WTC11 (cell line): ENCODE measurements at regions not wholly inside any gene's neighbourhood (a gene's known extent, or its start where the extent isn't known, plus 50 kb on each side); places are given as distances from the start of the nearest gene placed in this dataset.

Source experiments
- ATAC-seq: fragments of 200-7000 bp; cut with Tn5 transposase; 2 replicates; pipeline ENCODE4 v1.10.0; 2021; ENCODE audit warnings: mild to moderate bottlenecking, moderate library complexity
- CTCF ChIA-PET: fragments of 300-600 bp; sonication (Branson Sonifier 250); formaldehyde crosslinking; loops from one replicate; lab custom pipeline; 2021; ENCODE audit warnings: antibody characterized with exemption; lab: Charles Lee
- POLR2A ChIA-PET: fragments of 350-600 bp; sonication (Branson Sonifier 250); formaldehyde crosslinking; loops from one replicate; lab custom pipeline; 2021; ENCODE audit warnings: antibody characterized with exemption; lab: Charles Lee
- DNase-seq: peaks from one replicate; pipeline ENCODE4 v3.0.0; 2021; ENCODE audit warnings: low spot score
- H3K27ac Mint-ChIP-seq: 2 replicates; pipeline ENCODE4 v1.8.0; 2021; ENCODE audit warnings: mixed read lengths
- H3K27me3 Mint-ChIP-seq: 2 replicates; pipeline ENCODE4 v1.8.0; 2021; ENCODE audit warnings: low read depth, mild to moderate bottlenecking, moderate library complexity, mixed read lengths
- H3K36me3 Mint-ChIP-seq: 2 replicates; pipeline ENCODE4 v1.8.0; 2021; ENCODE audit warnings: mixed read lengths
- H3K4me1 Mint-ChIP-seq: 2 replicates; pipeline ENCODE4 v1.8.0; 2022; ENCODE audit warnings: mixed read lengths
- H3K4me3 Mint-ChIP-seq: 2 replicates; pipeline ENCODE4 v1.8.0; 2021; ENCODE audit warnings: mild to moderate bottlenecking, moderate library complexity, mixed read lengths
- H3K9me3 Mint-ChIP-seq: 2 replicates; pipeline ENCODE4 v1.8.0; 2021; ENCODE audit warnings: mixed read lengths
- ESRRA ChIP-seq: sonication (generic); formaldehyde crosslinking; IDR thresholded peaks from 2 replicates; pipeline ENCODE4 v1.8.1; 2022; ENCODE audit warnings: mild to moderate bottlenecking, missing genetic modification reagents, borderline replicate concordance
- ETV6 ChIP-seq: sonication (generic); formaldehyde crosslinking; IDR thresholded peaks from 2 replicates; pipeline ENCODE4 v1.8.1; 2022; ENCODE audit warnings: mild to moderate bottlenecking, missing genetic modification reagents
- GRHL2 ChIP-seq: fragments of 250-450 bp; sonication (Bioruptor Pico); IDR thresholded peaks from 2 replicates; pipeline ENCODE4 v1.8.0; 2022; ENCODE audit warnings: mild to moderate bottlenecking, moderate library complexity; ENCODE audit not compliant: insufficient replicate concordance, severe bottlenecking
- HMGA2 ChIP-seq: fragments of 250-450 bp; sonication (Bioruptor Pico); IDR thresholded peaks from 2 replicates; pipeline ENCODE4 v1.4.0; 2021; ENCODE audit warnings: mild to moderate bottlenecking, moderate library complexity
- IRF2 ChIP-seq: sonication (generic); formaldehyde crosslinking; IDR thresholded peaks from 2 replicates; pipeline ENCODE4 v1.8.0; 2022; ENCODE audit warnings: low read depth, missing genetic modification reagents, borderline replicate concordance
- MYBL2 ChIP-seq: sonication (generic); formaldehyde crosslinking; IDR thresholded peaks from 2 replicates; pipeline ENCODE4 v1.8.1; 2023; ENCODE audit warnings: mild to moderate bottlenecking, moderate library complexity, missing genetic modification reagents
- NFYB ChIP-seq: sonication (generic); formaldehyde crosslinking; conservative IDR thresholded peaks from 2 replicates; pipeline ENCODE4 v1.8.0; 2022; ENCODE audit warnings: low read depth, missing genetic modification reagents
- ZNF396 ChIP-seq: fragments of 250-450 bp; sonication (Bioruptor Pico); IDR thresholded peaks from 2 replicates; pipeline ENCODE4 v1.8.0; 2021; ENCODE audit warnings: mild to moderate bottlenecking, moderate library complexity, borderline replicate concordance
- TF ChIP-seq, protein P1 (sequence below): sonication (generic); formaldehyde crosslinking; IDR thresholded peaks from 2 replicates; pipeline ENCODE4 v1.8.1; 2022; ENCODE audit warnings: low read depth, mild to moderate bottlenecking, moderate library complexity, missing genetic modification reagents, borderline replicate concordance
- TF ChIP-seq, protein P2 (sequence below): fragments of 250-450 bp; sonication (Bioruptor Pico); IDR thresholded peaks from 2 replicates; pipeline ENCODE4 v1.9.0; 2021; ENCODE audit warnings: moderate library complexity, mild to moderate bottlenecking, inconsistent platforms, borderline replicate concordance
- TF ChIP-seq, protein P3 (sequence below): sonication (generic); formaldehyde crosslinking; IDR thresholded peaks from 2 replicates; pipeline ENCODE4 v1.8.1; 2023; ENCODE audit warnings: mild to moderate bottlenecking, missing genetic modification reagents
- TF ChIP-seq, protein P4 (sequence below): sonication (generic); formaldehyde crosslinking; IDR thresholded peaks from 2 replicates; pipeline ENCODE4 v1.8.0; 2022; ENCODE audit warnings: missing genetic modification reagents
- TF ChIP-seq, protein P5 (sequence below): fragments of 250-450 bp; sonication (Bioruptor Pico); IDR thresholded peaks from 2 replicates; pipeline ENCODE4 v1.8.0; 2021; ENCODE audit warnings: mild to moderate bottlenecking
- TF ChIP-seq, protein P6 (sequence below): sonication (generic); formaldehyde crosslinking; IDR thresholded peaks from 2 replicates; pipeline ENCODE4 v1.8.1; 2023; ENCODE audit warnings: mild to moderate bottlenecking, moderate library complexity, missing genetic modification reagents
- TF ChIP-seq, protein P7 (sequence below): fragments of 250-450 bp; sonication (Bioruptor Pico); IDR thresholded peaks from 2 replicates; pipeline ENCODE4 v2.1.2; 2022; ENCODE audit warnings: mild to moderate bottlenecking, moderate library complexity
- TF ChIP-seq, protein P8 (sequence below): fragments of 250-450 bp; sonication (Bioruptor Pico); conservative IDR thresholded peaks from 2 replicates; pipeline ENCODE4 v1.9.0; 2021; ENCODE audit warnings: mild to moderate bottlenecking

DNA sequence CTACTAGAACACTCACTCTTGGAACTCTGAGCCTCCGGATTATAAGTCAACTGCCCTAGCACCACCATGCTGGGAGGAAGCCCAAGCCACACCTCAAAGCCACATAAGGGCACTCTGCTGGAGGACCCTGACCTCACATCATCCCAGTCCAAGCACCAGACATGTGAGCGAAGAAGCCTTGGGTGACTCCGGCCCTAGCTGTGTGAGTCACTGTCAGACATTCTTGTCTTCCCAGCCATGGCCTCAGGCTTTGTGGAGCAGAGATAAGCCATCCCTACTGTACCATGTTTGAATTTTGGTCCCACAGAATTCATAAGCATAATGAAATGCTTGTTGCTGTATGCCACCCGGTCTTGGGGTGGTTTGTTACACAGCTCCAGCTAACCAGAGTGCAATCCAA, 247.7 kb downstream of the SOD2 start (continued):
- TF ChIP-seq IRF2, result no peak
- TF ChIP-seq, all 79 proteins: peak for 0

DNA sequence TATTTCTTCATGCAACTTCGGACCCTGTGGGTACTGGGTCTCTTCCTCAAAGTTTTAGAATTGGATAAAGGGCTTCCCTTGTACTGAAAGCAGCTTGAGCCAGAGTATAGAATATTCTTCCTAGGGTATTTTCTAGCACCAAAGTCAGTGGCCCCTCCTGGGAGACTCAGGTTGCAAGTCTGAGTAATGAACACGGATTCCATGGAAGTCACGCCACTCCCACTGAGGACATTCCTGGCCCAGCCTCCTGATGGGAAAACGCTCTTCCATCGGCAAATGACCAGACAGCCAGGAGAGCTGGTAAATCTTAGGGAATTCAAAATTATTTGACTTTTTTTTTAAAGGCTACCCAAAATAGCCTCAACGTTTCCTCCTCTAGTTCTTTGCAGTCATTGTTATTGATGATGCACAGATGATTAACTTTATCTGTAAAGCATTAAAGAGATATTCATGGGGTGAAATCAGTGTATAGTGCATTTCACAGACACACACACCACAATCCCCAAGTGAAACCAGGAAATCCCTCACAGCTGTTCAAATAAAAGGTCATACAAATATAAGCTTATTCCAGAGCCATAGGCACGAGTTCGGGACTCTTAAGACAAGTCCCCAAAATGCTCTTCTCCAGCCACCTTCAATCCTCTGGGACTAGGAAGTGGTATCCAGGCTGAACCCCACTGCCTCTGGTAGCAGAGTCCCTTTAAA, 248.8 kb downstream of the SOD2 start:
- H3K27me3 Mint-ChIP-seq, result no peaks in the 10 kb centered on the region; the same call in none of the 2 replicates
- TF ChIP-seq NFYB (CRISPR knock-in tag), result no peak
- no peak for TF ChIP-seq MYBL2 (CRISPR knock-in tag)
- TF ChIP-seq, protein P1, sequence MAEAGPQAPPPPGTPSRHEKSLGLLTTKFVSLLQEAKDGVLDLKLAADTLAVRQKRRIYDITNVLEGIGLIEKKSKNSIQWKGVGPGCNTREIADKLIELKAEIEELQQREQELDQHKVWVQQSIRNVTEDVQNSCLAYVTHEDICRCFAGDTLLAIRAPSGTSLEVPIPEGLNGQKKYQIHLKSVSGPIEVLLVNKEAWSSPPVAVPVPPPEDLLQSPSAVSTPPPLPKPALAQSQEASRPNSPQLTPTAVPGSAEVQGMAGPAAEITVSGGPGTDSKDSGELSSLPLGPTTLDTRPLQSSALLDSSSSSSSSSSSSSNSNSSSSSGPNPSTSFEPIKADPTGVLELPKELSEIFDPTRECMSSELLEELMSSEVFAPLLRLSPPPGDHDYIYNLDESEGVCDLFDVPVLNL (CRISPR knock-in tag), result no peak
- no peak for TF ChIP-seq HMGA2 (CRISPR knock-in tag)
- TF ChIP-seq, protein P2, sequence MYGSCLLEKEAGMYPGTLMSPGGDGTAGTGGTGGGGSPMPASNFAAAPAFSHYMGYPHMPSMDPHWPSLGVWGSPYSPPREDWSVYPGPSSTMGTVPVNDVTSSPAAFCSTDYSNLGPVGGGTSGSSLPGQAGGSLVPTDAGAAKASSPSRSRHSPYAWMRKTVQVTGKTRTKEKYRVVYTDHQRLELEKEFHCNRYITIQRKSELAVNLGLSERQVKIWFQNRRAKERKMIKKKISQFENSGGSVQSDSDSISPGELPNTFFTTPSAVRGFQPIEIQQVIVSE (CRISPR knock-in tag), result no peak
- no peak for TF ChIP-seq ETV6
- TF ChIP-seq, protein P3, sequence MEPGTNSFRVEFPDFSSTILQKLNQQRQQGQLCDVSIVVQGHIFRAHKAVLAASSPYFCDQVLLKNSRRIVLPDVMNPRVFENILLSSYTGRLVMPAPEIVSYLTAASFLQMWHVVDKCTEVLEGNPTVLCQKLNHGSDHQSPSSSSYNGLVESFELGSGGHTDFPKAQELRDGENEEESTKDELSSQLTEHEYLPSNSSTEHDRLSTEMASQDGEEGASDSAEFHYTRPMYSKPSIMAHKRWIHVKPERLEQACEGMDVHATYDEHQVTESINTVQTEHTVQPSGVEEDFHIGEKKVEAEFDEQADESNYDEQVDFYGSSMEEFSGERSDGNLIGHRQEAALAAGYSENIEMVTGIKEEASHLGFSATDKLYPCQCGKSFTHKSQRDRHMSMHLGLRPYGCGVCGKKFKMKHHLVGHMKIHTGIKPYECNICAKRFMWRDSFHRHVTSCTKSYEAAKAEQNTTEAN (CRISPR knock-in tag), result no peak
- TF ChIP-seq, protein P4, sequence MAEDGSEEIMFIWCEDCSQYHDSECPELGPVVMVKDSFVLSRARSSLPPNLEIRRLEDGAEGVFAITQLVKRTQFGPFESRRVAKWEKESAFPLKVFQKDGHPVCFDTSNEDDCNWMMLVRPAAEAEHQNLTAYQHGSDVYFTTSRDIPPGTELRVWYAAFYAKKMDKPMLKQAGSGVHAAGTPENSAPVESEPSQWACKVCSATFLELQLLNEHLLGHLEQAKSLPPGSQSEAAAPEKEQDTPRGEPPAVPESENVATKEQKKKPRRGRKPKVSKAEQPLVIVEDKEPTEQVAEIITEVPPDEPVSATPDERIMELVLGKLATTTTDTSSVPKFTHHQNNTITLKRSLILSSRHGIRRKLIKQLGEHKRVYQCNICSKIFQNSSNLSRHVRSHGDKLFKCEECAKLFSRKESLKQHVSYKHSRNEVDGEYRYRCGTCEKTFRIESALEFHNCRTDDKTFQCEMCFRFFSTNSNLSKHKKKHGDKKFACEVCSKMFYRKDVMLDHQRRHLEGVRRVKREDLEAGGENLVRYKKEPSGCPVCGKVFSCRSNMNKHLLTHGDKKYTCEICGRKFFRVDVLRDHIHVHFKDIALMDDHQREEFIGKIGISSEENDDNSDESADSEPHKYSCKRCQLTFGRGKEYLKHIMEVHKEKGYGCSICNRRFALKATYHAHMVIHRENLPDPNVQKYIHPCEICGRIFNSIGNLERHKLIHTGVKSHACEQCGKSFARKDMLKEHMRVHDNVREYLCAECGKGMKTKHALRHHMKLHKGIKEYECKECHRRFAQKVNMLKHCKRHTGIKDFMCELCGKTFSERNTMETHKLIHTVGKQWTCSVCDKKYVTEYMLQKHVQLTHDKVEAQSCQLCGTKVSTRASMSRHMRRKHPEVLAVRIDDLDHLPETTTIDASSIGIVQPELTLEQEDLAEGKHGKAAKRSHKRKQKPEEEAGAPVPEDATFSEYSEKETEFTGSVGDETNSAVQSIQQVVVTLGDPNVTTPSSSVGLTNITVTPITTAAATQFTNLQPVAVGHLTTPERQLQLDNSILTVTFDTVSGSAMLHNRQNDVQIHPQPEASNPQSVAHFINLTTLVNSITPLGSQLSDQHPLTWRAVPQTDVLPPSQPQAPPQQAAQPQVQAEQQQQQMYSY (CRISPR knock-in tag), result no peak
- TF ChIP-seq, protein P5, sequence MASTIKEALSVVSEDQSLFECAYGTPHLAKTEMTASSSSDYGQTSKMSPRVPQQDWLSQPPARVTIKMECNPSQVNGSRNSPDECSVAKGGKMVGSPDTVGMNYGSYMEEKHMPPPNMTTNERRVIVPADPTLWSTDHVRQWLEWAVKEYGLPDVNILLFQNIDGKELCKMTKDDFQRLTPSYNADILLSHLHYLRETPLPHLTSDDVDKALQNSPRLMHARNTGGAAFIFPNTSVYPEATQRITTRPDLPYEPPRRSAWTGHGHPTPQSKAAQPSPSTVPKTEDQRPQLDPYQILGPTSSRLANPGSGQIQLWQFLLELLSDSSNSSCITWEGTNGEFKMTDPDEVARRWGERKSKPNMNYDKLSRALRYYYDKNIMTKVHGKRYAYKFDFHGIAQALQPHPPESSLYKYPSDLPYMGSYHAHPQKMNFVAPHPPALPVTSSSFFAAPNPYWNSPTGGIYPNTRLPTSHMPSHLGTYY (CRISPR knock-in tag), result no peak
- TF ChIP-seq, protein P6, sequence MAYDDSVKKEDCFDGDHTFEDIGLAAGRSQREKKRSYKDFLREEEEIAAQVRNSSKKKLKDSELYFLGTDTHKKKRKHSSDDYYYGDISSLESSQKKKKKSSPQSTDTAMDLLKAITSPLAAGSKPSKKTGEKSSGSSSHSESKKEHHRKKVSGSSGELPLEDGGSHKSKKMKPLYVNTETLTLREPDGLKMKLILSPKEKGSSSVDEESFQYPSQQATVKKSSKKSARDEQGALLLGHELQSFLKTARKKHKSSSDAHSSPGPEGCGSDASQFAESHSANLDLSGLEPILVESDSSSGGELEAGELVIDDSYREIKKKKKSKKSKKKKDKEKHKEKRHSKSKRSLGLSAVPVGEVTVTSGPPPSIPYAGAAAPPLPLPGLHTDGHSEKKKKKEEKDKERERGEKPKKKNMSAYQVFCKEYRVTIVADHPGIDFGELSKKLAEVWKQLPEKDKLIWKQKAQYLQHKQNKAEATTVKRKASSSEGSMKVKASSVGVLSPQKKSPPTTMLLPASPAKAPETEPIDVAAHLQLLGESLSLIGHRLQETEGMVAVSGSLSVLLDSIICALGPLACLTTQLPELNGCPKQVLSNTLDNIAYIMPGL (CRISPR knock-in tag), result no peak
- no peak for TF ChIP-seq GRHL2 (CRISPR knock-in tag)
- TF ChIP-seq, protein P7, sequence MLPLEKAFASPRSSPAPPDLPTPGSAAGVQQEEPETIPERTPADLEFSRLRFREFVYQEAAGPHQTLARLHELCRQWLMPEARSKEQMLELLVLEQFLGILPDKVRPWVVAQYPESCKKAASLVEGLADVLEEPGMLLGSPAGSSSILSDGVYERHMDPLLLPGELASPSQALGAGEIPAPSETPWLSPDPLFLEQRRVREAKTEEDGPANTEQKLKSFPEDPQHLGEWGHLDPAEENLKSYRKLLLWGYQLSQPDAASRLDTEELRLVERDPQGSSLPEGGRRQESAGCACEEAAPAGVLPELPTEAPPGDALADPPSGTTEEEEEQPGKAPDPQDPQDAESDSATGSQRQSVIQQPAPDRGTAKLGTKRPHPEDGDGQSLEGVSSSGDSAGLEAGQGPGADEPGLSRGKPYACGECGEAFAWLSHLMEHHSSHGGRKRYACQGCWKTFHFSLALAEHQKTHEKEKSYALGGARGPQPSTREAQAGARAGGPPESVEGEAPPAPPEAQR (CRISPR knock-in tag), result no peak
- no peak for TF ChIP-seq ZNF396
- TF ChIP-seq ESRRA (CRISPR knock-in tag), result no peak
- TF ChIP-seq, protein P8, sequence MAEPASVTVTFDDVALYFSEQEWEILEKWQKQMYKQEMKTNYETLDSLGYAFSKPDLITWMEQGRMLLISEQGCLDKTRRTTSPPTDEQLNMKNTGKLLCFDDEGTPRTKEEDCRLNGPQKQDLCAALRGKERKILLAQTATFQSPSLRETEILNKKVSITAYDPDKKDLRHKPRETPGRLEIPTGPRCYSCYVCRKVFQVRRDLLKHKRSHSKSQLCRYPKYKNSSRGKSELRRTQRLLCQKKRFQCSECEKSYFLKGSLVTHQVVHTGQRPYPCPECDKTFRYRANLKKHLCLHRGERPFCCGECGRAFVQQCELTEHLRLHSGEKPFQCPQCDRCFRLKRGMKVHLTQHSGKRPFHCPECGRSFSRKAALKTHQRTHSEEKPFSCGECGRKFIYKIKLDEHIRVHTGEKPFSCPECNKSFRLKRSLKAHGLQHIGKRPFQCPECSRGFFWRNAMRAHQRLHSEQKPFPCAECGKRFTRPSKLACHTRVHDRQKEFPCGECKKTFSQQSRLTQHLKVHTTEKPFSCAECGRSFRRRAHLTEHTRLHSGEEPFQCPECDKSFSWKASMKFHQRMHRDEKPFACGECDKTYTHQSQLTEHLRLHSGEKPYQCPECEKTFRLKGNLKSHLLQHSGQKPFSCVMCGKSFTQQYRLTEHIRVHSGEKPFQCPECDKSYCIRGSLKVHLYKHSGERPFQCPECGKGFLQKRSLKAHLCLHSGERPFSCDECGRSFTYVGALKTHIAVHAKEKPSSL (CRISPR knock-in tag), result no peak
- TF ChIP-seq, all 79 proteins: peak for 0
- Mint-ChIP-seq H3K27ac (no peak overlapping the region), H3K4me1 (no peaks in the 10 kb centered on the region), H3K4me3 (no peak overlapping the region), H3K36me3 (no peaks in the 10 kb centered on the region), H3K9me3 (no peaks in the 10 kb centered on the region)
- CTCF ChIA-PET, result interaction anchor here (1.6 kb wide), 1 partner anchor 191 kb away, joined by 4 read pairs; no protein-coding TSS in a partner anchor
- ATAC-seq, result no peak
- no peak for DNase-seq
- POLR2A ChIA-PET, result no interaction called here
